ENCODE measurements at regions not wholly inside any gene's neighbourhood (a gene's known extent, or its start where the extent isn't known, plus 50 kb on each side); places are given as distances from the start of the nearest gene placed in this dataset.

DNA sequence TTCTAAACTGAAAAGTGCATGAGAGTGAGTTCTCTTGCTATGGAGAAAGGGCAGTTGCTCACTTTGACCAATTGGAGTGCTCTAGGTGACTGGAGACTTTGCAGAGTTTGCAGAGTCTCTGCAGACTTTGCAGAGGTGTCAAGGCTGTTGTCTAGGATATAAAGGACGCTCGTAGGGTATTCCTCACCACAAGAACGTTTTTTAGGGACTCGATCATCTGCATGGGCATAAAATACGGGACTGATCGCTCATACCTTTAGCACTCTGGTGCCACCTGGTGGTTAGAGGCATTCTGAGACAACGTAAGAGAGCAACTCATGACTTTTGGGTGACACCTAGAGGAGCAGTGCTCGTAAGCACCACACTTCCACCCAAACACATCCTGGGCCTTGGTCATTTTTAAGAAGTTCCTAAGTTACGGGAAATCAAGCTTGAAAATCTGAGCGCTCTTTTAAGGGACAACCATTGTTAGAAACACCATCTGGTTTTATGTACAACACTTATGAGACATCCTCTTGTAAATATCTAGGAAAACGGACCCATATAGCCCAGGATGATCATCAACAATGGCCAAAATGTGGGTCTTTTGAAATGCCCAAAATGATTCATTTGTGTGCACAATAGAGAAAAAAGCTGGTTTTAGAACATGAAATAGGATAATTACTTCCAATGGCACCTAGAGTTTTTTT, 51.6 kb upstream of the XCR1 start:
- peak; percentile 87 for DNase-seq (ENCODE audit: low spot score)
- Histone ChIP-seq H3K27ac (no peak overlapping the region), H3K4me3 (peak overlapping the region; percentile 58)
- TF ChIP-seq, protein P1, sequence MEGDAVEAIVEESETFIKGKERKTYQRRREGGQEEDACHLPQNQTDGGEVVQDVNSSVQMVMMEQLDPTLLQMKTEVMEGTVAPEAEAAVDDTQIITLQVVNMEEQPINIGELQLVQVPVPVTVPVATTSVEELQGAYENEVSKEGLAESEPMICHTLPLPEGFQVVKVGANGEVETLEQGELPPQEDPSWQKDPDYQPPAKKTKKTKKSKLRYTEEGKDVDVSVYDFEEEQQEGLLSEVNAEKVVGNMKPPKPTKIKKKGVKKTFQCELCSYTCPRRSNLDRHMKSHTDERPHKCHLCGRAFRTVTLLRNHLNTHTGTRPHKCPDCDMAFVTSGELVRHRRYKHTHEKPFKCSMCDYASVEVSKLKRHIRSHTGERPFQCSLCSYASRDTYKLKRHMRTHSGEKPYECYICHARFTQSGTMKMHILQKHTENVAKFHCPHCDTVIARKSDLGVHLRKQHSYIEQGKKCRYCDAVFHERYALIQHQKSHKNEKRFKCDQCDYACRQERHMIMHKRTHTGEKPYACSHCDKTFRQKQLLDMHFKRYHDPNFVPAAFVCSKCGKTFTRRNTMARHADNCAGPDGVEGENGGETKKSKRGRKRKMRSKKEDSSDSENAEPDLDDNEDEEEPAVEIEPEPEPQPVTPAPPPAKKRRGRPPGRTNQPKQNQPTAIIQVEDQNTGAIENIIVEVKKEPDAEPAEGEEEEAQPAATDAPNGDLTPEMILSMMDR (IDR thresholded peaks at IDR 0.05): peak; percentile 98
